HG03280 (cell line): ENCODE measurements at regions not wholly inside any gene's neighbourhood (a gene's known extent, or its start where the extent isn't known, plus 50 kb on each side); places are given as distances from the start of the nearest gene placed in this dataset.

Experiments
- ATAC-seq: cut with Tn5 transposase; IDR thresholded peaks from one replicate; pipeline ENCODE4 v1.9.1; 2021; ENCODE audit warnings: mild to moderate bottlenecking, moderate library complexity; ENCODE audit not compliant: unreplicated experiment

GRCh38 chr1:48164571-48164970 is 57.9 kb upstream of the SLC5A9 start:
- no peak for ATAC-seq

- ATAC-seq = no peak
These were observed 61.9 kb upstream of the SLC5A9 start for GRCh38 chr1:48160486-48161132.

- no peak for ATAC-seq
These were observed 83.2 kb upstream of the SLC5A9 start for GRCh38 chr1:48139275-48139674.

- no peak for ATAC-seq
These were observed 94.5 kb upstream of the SLC5A9 start for GRCh38 chr1:48127735-48128685.

- ATAC-seq = no peak
These were observed 98.9 kb upstream of the SLC5A9 start for GRCh38 chr1:48123647-48124046.

GRCh38 chr1:48121955-48122354 is 100.6 kb upstream of the SLC5A9 start:
- ATAC-seq = no peak

GRCh38 chr1:48120621-48121020 is 101.9 kb upstream of the SLC5A9 start:
- ATAC-seq = no peak

GRCh38 chr1:48115835-48116234 is 106.7 kb upstream of the SLC5A9 start:
- ATAC-seq = no peak

- no peak for ATAC-seq
These were observed 107.7 kb upstream of the SLC5A9 start for GRCh38 chr1:48114596-48115382.

GRCh38 chr1:48109390-48110013 is 112.3 kb upstream of the TRABD2B start:
- no peak for ATAC-seq

GRCh38 chr1:48107516-48107915 is 110.3 kb upstream of the TRABD2B start:
- ATAC-seq = no peak

GRCh38 chr1:48106049-48106448 is 108.9 kb upstream of the TRABD2B start:
- ATAC-seq = no peak

GRCh38 chr1:48105165-48105564 is 108.0 kb upstream of the TRABD2B start:
- ATAC-seq = no peak

- ATAC-seq = no peak
These were observed 106.3 kb upstream of the TRABD2B start for GRCh38 chr1:48103495-48103894.

GRCh38 chr1:48102766-48103165 is 105.6 kb upstream of the TRABD2B start:
- no peak for ATAC-seq

GRCh38 chr1:48099072-48099773 is 102.0 kb upstream of the TRABD2B start:
- no peak for ATAC-seq

- peak; percentile 96 for ATAC-seq
These were observed 96.7 kb upstream of the TRABD2B start for GRCh38 chr1:48093696-48094528.

GRCh38 chr1:48093147-48093546 is 96.0 kb upstream of the TRABD2B start:
- no peak for ATAC-seq

GRCh38 chr1:48092401-48092800 is 95.2 kb upstream of the TRABD2B start:
- ATAC-seq = no peak
